ENCODE measurements at regions not wholly inside any gene's neighbourhood (a gene's known extent, or its start where the extent isn't known, plus 50 kb on each side); places are given as distances from the start of the nearest gene placed in this dataset.

- Histone ChIP-seq H3K9me3 (no peaks in the 10 kb centered on the region), H3K27me3 (no peaks in the 10 kb centered on the region), H3K36me3 (no peaks in the 10 kb centered on the region), H3K4me3 (peak overlapping the region in 2 of 12 donors; percentile 3 to 18), H3K27ac (peak overlapping the region in 10 of 12 donors; percentile 38 to 87 (median 71)), H3K4me1 (peaks cover 0 to 57% (median 10%) of the 10 kb centered on the region in 12 donors)
- intact Hi-C loops (cut with DNase I), result loop anchor here in 7 of 10 donors (5.0 to 10.0 kb wide), 5 partner anchors 171 to 361 kb away; no protein-coding TSS in a partner anchor
- peak; percentile 26 to 66 (median 36) for ATAC-seq
- WGBS, 4 donors, result 54 to 56% (median 54%) methylated on average over 3 of the region's 3 CpGs
- DNase-seq, result peak in 2 of 5 donors; percentile 55 to 60
- TF ChIP-seq POLR2A (IDR thresholded peaks at IDR 0.05), result no peak
- no peak for TF ChIP-seq CTCF (IDR thresholded peaks at IDR 0.05)
These were observed 214.4 kb downstream of the PLK2 start for GRCh38 chr5:58245476-58245840.

- intact Hi-C loops (cut with DNase I), result loop anchor here in 8 of 10 donors (5.0 to 10.0 kb wide), 7 partner anchors 63 to 360 kb away; no protein-coding TSS in a partner anchor
- DNase-seq (peak in 4 of 5 donors; percentile 24 to 47 (median 30)), ATAC-seq (peak; percentile 46 to 76 (median 56))
- Histone ChIP-seq H3K27ac (peak overlapping the region; percentile 38 to 87 (median 61)), H3K9me3 (no peaks in the 10 kb centered on the region), H3K27me3 (no peaks in the 10 kb centered on the region), H3K36me3 (no peaks in the 10 kb centered on the region), H3K4me1 (peaks cover 0 to 62% (median 10%) of the 10 kb centered on the region in 12 donors), H3K4me3 (peak overlapping the region in 2 of 12 donors; percentile 3 to 18)
- WGBS, 4 donors, result 51 to 71% (median 60%) methylated on average over 8 of the region's 8 CpGs
- TF ChIP-seq CTCF (IDR thresholded peaks at IDR 0.05), result no peak
- no peak for TF ChIP-seq POLR2A (IDR thresholded peaks at IDR 0.05)
These were observed 214.9 kb downstream of the PLK2 start for GRCh38 chr5:58244819-58245475.

GRCh38 chr5:58241389-58241788 lies 218.5 kb downstream of the PLK2 start:
- no peak overlapping the region for H3K4me3 ChIP-seq
- intact Hi-C loops (cut with DNase I), result loop anchor here in 7 of 10 donors (5.0 to 10.0 kb wide), 7 partner anchors 59 to 357 kb away; no protein-coding TSS in a partner anchor
- no peaks in the 10 kb centered on the region for H3K27me3 ChIP-seq
- H3K4me1 ChIP-seq, result peaks cover 0 to 41% (median 7%) of the 10 kb centered on the region in 12 donors
- ATAC-seq (peak; percentile 52 to 94 (median 88)), DNase-seq (peak in 3 of 5 donors; percentile 59 to 75 (median 64))
- 38 to 70% (median 51%) methylated on average over 3 of the region's 3 CpGs for WGBS, 4 donors
- no peaks in the 10 kb centered on the region for H3K9me3 ChIP-seq
- peak overlapping the region in 11 of 12 donors; percentile 38 to 85 (median 70) for H3K27ac ChIP-seq
- no peak for TF ChIP-seq CTCF (IDR thresholded peaks at IDR 0.05)
- no peak for TF ChIP-seq POLR2A (IDR thresholded peaks at IDR 0.05)
- no peaks in the 10 kb centered on the region for H3K36me3 ChIP-seq

- H3K36me3 ChIP-seq, result no peaks in the 10 kb centered on the region
- DNase-seq (no peak), ATAC-seq (no peak)
- WGBS, 4 donors, result 75 to 83% (median 77%) methylated on average over 3 of the region's 3 CpGs
- no peak overlapping the region for H3K4me3 ChIP-seq
- peak overlapping the region in 8 of 12 donors; percentile 14 to 84 (median 63) for H3K27ac ChIP-seq
- no peaks in the 10 kb centered on the region for H3K27me3 ChIP-seq
- H3K4me1 ChIP-seq, result peaks cover 0 to 39% (median 7%) of the 10 kb centered on the region in 12 donors
- intact Hi-C loops (cut with DNase I), result loop anchor here in 7 of 10 donors (5.0 to 10.0 kb wide), 7 partner anchors 58 to 356 kb away; no protein-coding TSS in a partner anchor
- H3K9me3 ChIP-seq, result no peaks in the 10 kb centered on the region
- TF ChIP-seq CTCF (IDR thresholded peaks at IDR 0.05), result no peak
- TF ChIP-seq POLR2A (IDR thresholded peaks at IDR 0.05), result no peak
These were observed 219.6 kb downstream of the PLK2 start for GRCh38 chr5:58240322-58240721.
